H9 (cell line): ENCODE measurements at regions not wholly inside any gene's neighbourhood (a gene's known extent, or its start where the extent isn't known, plus 50 kb on each side); places are given as distances from the start of the nearest gene placed in this dataset.

Experiments used
- DNase-seq: peaks from one replicate; pipeline ENCODE4 v3.0.0-alpha.2; 2017
- H2AFZ ChIP-seq: one replicate; pipeline ENCODE4 v1.6.1; 2013; ENCODE audit warnings: mild to moderate bottlenecking, low read length, control low read depth, moderate library complexity
- H2AK5ac ChIP-seq: 2 replicates; pipeline ENCODE4 v1.6.1; 2013; ENCODE audit warnings: low read length, control low read depth, mixed read lengths; ENCODE audit not compliant: insufficient read length
- H2BK120ac ChIP-seq: one replicate; pipeline ENCODE4 v1.6.1; 2013; ENCODE audit warnings: low read depth, mild to moderate bottlenecking, low read length, control low read depth, inconsistent platforms; ENCODE audit not compliant: poor library complexity, severe bottlenecking
- H2BK12ac ChIP-seq: 2 replicates; pipeline ENCODE4 v1.6.1; 2013; ENCODE audit warnings: low read length, control low read depth, mixed read lengths, low read depth; ENCODE audit not compliant: insufficient read length
- H2BK15ac ChIP-seq: 2 replicates; pipeline ENCODE4 v1.6.1; 2013; ENCODE audit warnings: low read depth, low read length, control low read depth
- H2BK20ac ChIP-seq: one replicate; pipeline ENCODE4 v1.6.1; 2013; ENCODE audit warnings: low read depth, mild to moderate bottlenecking, low read length, control low read depth, inconsistent platforms; ENCODE audit not compliant: poor library complexity, severe bottlenecking
- H2BK5ac ChIP-seq: 2 replicates; pipeline ENCODE4 v1.6.1; 2013; ENCODE audit warnings: low read length, control low read depth, mixed read lengths; ENCODE audit not compliant: insufficient read length
- H3K14ac ChIP-seq: 2 replicates; pipeline ENCODE4 v1.6.1; 2013; ENCODE audit warnings: low read length, control low read depth; ENCODE audit not compliant: insufficient read depth
- H3K18ac ChIP-seq: 2 replicates; pipeline ENCODE4 v1.6.1; 2013; ENCODE audit warnings: low read depth, mild to moderate bottlenecking, mixed read lengths, low read length, control low read depth; ENCODE audit not compliant: insufficient read length
- H3K23ac ChIP-seq: 2 replicates; pipeline ENCODE4 v1.6.1; 2013; ENCODE audit warnings: low read length, control low read depth, mixed read lengths, low read depth; ENCODE audit not compliant: insufficient read length
- H3K23me2 ChIP-seq: 2 replicates; pipeline ENCODE4 v1.6.1; 2013; ENCODE audit warnings: low read depth, mild to moderate bottlenecking, mixed read lengths, low read length, control low read depth; ENCODE audit not compliant: insufficient read length, poor library complexity, severe bottlenecking
- H3K27ac ChIP-seq: 2 replicates; pipeline ENCODE4 v1.5.1; 2013; ENCODE audit warnings: low read length, control low read depth, mixed read lengths, low read depth; ENCODE audit not compliant: insufficient read length
- H3K27me3 ChIP-seq: 2 replicates; pipeline ENCODE4 v1.6.1; 2013; ENCODE audit warnings: low read length, control low read depth, inconsistent platforms; ENCODE audit not compliant: insufficient read depth
- H3K4ac ChIP-seq: 2 replicates; pipeline ENCODE4 v1.6.1; 2013; ENCODE audit warnings: low read depth, mild to moderate bottlenecking, control low read depth, inconsistent platforms, low read length, moderate library complexity
- H3K4me1 ChIP-seq: 2 replicates; pipeline ENCODE4 v1.6.1; 2013; ENCODE audit warnings: low read length, control low read depth, inconsistent platforms; ENCODE audit not compliant: insufficient read depth
- H3K4me2 ChIP-seq: 2 replicates; pipeline ENCODE4 v1.6.1; 2013; ENCODE audit warnings: low read length, control low read depth, mixed read lengths; ENCODE audit not compliant: insufficient read length, insufficient read depth
- H3K56ac ChIP-seq: 2 replicates; pipeline ENCODE4 v1.6.1; 2013; ENCODE audit warnings: low read depth, mild to moderate bottlenecking, mixed read lengths, low read length, control low read depth; ENCODE audit not compliant: insufficient read length
- H3K79me1 ChIP-seq: 2 replicates; pipeline ENCODE4 v1.6.1; 2013; ENCODE audit warnings: low read depth, mild to moderate bottlenecking, moderate library complexity, low read length, control low read depth, inconsistent platforms; ENCODE audit not compliant: insufficient read depth, poor library complexity, severe bottlenecking
- H3K79me2 ChIP-seq: 2 replicates; pipeline ENCODE4 v1.6.1; 2013; ENCODE audit warnings: low read length, control low read depth, inconsistent platforms; ENCODE audit not compliant: insufficient read depth
- H3K9ac ChIP-seq: 2 replicates; pipeline ENCODE4 v1.6.1; 2013; ENCODE audit warnings: low read length, control low read depth, mixed read lengths; ENCODE audit not compliant: insufficient read length; ENCODE audit errors: extremely low read depth
- H3K9me3 ChIP-seq: one replicate; pipeline ENCODE4 v1.6.1; 2013; ENCODE audit warnings: low read depth, low read length, inconsistent platforms; ENCODE audit not compliant: control insufficient read depth
- H3T11ph ChIP-seq: one replicate; pipeline ENCODE4 v1.6.1; 2013; ENCODE audit warnings: mild to moderate bottlenecking, low read length, control low read depth, inconsistent platforms
- H4K20me1 ChIP-seq: one replicate; pipeline ENCODE4 v1.6.1; 2013; ENCODE audit not compliant: control insufficient read depth, insufficient read length, insufficient read depth
- H4K5ac ChIP-seq: 2 replicates; pipeline ENCODE4 v1.6.1; 2013; ENCODE audit warnings: low read depth, mild to moderate bottlenecking, mixed read lengths, low read length, control low read depth; ENCODE audit not compliant: insufficient read length
- H4K8ac ChIP-seq: replicated peaks from 2 replicates; pipeline ENCODE4 v1.6.1; 2013; ENCODE audit warnings: low read length, control low read depth, mixed read lengths, low read depth; ENCODE audit not compliant: insufficient read length
- H4K91ac ChIP-seq: 2 replicates; pipeline ENCODE4 v1.6.1; 2013; ENCODE audit warnings: low read depth, mild to moderate bottlenecking, moderate library complexity, mixed read lengths, low read length, control low read depth; ENCODE audit not compliant: insufficient read length
- H3K27ac Mint-ChIP-seq, 3 experiments: 2 replicates in 2 of 3; 3 replicates in 1 of 3; pipeline ENCODE4 v1.8.0; 2020 to 2021; ENCODE audit warnings: mixed read lengths in 3 of 3, mild to moderate bottlenecking in 1 of 3, moderate library complexity in 1 of 3
- H3K27me3 Mint-ChIP-seq: 2 replicates; pipeline ENCODE4 v1.8.0; 2021; ENCODE audit warnings: low read depth, mild to moderate bottlenecking, moderate library complexity, mixed read lengths
- H3K36me3 Mint-ChIP-seq, 3 experiments: 2 replicates in 2 of 3; 3 replicates in 1 of 3; pipeline ENCODE4 v1.8.0; 2020 to 2021; ENCODE audit warnings: low read depth in 3 of 3, mixed read lengths in 3 of 3; ENCODE audit not compliant: insufficient read depth in 1 of 3
- H3K4me1 Mint-ChIP-seq, 2 experiments: 2 replicates each; pipeline ENCODE4 v1.8.0; 2020; ENCODE audit warnings: mixed read lengths in 2 of 2
- H3K4me3 Mint-ChIP-seq, 2 experiments: 2 replicates in 1 of 2; 3 replicates in 1 of 2; pipeline ENCODE4 v1.8.0; 2020 to 2021; ENCODE audit warnings: mild to moderate bottlenecking in 2 of 2, mixed read lengths in 2 of 2, moderate library complexity in 1 of 2
- H3K9me3 Mint-ChIP-seq, 2 experiments: 2 replicates in 1 of 2; 3 replicates in 1 of 2; pipeline ENCODE4 v1.8.0; 2020; ENCODE audit warnings: mild to moderate bottlenecking in 2 of 2, mixed read lengths in 2 of 2, moderate library complexity in 1 of 2
- WGBS: extraction: QIAGEN DNeasy Blood & Tissue Kit; methylation state at CpG from one replicate; pipeline ENCODE4 v1.1.7; 2013; ENCODE audit warnings: missing lambda C conversion rate, low lambda C conversion rate, mixed read lengths; ENCODE audit not compliant: insufficient read length; ENCODE audit errors: extremely low coverage; 5-methylcytosine and 5-hydroxymethylcytosine counted together
- TF ChIP-seq, protein P1 (sequence below): fragments of 200-600 bp; sonication (generic); conservative IDR thresholded peaks from 3 replicates; pipeline ENCODE4 v1.8.0; 2021; ENCODE audit warnings: antibody characterized with exemption, mild to moderate bottlenecking

DNA sequence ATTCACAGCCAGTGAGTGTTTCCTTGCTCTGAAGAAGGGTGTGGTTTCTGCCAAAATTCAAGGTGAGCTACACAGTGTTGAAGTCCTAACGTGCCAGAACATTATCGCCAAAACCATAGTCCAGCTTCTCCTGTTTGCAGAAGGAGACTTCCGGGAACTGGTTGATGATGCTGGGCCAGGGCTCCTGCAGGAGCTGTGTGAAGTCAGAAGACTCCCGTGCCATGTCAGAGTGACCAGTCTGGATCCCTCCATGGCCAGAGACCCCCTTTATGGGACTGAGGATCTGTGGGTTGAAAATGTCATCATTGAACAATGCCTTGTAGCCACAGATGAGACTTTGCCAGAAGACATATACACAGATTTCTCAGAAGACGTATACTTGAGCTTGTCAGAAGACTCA, 96.0 kb upstream of the RAB12 start:
- Histone ChIP-seq H3K9me3 (no peaks in the 10 kb centered on the region), H3K4me2 (no peak overlapping the region), H3K27me3 (no peaks in the 10 kb centered on the region), H3K23me2 (no peaks in the 10 kb centered on the region), H4K91ac (no peak overlapping the region), H3K14ac (no peak overlapping the region), H3K9ac (no peak overlapping the region), H2BK120ac (no peak overlapping the region), H2AK5ac (no peak overlapping the region), H3K79me1 (no peaks in the 10 kb centered on the region), H2BK12ac (no peak overlapping the region), H3K79me2 (no peaks in the 10 kb centered on the region), H4K20me1 (no peaks in the 10 kb centered on the region), H4K5ac (no peak overlapping the region), H3K4me1 (no peaks in the 10 kb centered on the region), H2BK5ac (no peak overlapping the region), H3K18ac (no peak overlapping the region), H2AFZ (no peak overlapping the region), H3K4ac (no peak overlapping the region), H2BK20ac (no peak overlapping the region), H4K8ac (no peak overlapping the region), H2BK15ac (no peak overlapping the region), H3T11ph (no peak overlapping the region), H3K27ac (no peak overlapping the region), H3K23ac (no peak overlapping the region), H3K56ac (no peak overlapping the region)
- Mint-ChIP-seq H3K27me3 (no peaks in the 10 kb centered on the region; the same call in none of the 2 replicates), H3K36me3 (no peaks in the 10 kb centered on the region), H3K4me1 (no peaks in the 10 kb centered on the region; a peak in 1 of 4 replicates), H3K9me3 (no peaks in the 10 kb centered on the region), H3K4me3 (no peak overlapping the region), H3K27ac (no peak overlapping the region; a peak in 1 of 7 replicates)
- DNase-seq = no peak
- WGBS = no CpG with 5 or more reads among the region's 5 CpGs
- TF ChIP-seq, protein P1, sequence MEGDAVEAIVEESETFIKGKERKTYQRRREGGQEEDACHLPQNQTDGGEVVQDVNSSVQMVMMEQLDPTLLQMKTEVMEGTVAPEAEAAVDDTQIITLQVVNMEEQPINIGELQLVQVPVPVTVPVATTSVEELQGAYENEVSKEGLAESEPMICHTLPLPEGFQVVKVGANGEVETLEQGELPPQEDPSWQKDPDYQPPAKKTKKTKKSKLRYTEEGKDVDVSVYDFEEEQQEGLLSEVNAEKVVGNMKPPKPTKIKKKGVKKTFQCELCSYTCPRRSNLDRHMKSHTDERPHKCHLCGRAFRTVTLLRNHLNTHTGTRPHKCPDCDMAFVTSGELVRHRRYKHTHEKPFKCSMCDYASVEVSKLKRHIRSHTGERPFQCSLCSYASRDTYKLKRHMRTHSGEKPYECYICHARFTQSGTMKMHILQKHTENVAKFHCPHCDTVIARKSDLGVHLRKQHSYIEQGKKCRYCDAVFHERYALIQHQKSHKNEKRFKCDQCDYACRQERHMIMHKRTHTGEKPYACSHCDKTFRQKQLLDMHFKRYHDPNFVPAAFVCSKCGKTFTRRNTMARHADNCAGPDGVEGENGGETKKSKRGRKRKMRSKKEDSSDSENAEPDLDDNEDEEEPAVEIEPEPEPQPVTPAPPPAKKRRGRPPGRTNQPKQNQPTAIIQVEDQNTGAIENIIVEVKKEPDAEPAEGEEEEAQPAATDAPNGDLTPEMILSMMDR = no peak
